LoVo (cell line): ENCODE measurements at regions not wholly inside any gene's neighbourhood (a gene's known extent, or its start where the extent isn't known, plus 50 kb on each side); places are given as distances from the start of the nearest gene placed in this dataset.
A peak's percentile ranks its signal among the peaks of the same experiment; 100 is the strongest.

Experiments used
- DNase-seq: peaks from one replicate; pipeline ENCODE4 v3.0.0-alpha.2; 2016; ENCODE audit warnings: low spot score

DNA sequence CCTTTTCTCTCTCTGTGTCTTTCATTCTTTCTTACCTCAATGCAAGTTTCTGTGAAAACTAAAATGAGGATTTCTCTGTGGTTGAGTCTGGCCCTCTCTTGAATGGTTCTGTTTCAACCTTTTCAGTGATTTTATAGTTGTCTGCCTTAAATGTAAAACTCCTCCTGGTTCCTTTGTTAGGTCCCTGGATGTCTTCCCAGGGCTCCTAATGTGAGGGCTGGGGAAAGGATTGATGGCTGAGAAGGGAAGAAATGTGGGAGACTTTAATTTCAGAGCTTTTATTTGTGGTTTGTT lies 90.6 kb upstream of the GRM7 start:
- no peak for DNase-seq

DNA sequence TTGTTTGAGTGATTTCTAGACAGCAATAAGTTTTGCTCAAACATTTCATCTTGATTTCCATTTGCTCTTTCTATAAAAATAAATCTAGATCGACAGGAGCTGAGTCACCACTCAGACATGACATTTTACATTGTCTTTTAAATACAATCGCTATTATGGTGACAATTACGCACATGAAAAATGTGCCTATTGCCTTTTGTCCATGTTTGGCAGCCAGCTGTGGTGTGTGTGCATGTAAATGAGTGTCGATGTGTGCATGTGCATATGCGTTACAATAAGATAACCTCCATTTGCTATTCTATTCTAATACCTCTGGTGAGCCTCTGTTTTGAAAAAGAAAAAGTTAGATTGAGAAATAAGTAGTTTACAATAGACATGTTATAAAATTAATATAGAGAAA lies 89.7 kb upstream of the GRM7 start:
- no peak for DNase-seq

- DNase-seq, result no peak
Measured at GRCh38 chr3:6779140-6779539, 81.8 kb upstream of the GRM7 start.

- DNase-seq, result no peak
Measured at GRCh38 chr3:6781092-6781491, 79.8 kb upstream of the GRM7 start.

GRCh38 chr3:6785726-6786125 lies 75.2 kb upstream of the GRM7 start:
- no peak for DNase-seq

GRCh38 chr3:6791161-6791560 lies 69.8 kb upstream of the GRM7 start:
- no peak for DNase-seq

DNA sequence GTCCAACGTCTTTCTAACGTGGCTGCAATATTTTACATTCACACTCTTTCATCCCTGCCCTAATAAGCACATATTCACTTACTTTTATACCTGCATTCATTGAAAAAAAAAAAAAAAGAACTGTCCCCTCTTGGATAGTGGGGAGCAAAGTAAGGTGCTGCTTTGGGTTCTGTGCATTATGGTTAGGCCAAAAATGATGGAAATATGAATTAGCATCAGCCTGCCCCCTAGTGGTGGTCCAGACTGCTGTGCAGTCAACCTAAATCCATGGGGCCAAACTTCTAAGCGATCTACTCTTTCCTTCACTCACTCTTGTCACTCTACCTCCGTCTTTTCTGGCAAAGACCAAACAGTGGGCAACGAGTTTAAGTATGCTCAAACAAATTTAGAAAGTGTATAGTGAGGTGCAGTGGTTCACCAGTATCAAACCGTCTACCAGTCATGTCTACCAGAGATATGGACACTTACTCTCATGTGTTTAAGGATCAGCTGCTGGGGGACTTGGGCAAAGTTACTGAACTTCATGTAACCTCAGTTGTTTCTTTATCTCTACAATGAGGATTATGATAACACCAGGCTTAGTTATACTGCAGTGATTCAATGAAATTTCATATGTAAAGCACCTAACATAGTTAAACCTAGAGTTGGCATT lies 61.5 kb upstream of the GRM7 start:
- peak; percentile 22 for DNase-seq

DNA sequence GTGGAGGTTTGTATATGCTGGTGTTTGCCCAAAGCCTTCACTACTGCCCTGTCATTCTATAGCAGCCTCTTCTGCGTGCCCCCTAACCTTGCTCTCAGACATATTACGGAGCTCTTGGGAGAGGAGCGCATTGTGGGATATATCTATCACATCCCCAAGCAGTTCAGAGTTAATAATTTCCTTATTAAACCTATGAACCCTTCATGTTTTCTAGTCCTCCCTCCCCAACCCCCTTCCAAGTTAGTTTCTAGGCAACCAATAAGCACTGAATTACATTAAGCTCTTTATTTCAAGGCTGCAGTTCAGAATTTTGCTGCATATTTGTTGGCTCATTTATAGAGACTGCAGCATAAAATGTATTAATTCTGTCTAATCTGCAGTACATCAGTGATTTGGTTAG lies 57.3 kb upstream of the GRM7 start:
- DNase-seq, result no peak

GRCh38 chr3:6805236-6805635 lies 55.7 kb upstream of the GRM7 start:
- no peak for DNase-seq

DNA sequence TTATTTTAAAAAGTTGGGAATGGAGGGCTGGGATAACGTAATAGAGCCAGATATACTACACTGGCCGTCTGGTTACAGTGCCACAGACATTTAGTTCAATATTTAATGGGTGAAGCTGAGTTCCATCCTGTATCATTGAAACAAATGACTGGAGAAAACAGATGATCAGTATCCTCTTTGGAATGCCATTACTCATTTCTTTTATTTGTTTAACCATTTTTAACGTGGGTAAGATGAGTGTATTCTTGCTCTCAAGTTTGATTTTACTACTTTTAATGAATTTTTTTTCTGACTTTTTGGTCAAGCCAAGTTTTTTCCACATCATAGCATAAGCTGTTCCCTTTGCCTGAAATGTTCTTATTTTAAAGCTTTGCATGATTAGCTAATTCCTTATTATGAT lies 53.9 kb upstream of the GRM7 start:
- DNase-seq, result no peak

DNA sequence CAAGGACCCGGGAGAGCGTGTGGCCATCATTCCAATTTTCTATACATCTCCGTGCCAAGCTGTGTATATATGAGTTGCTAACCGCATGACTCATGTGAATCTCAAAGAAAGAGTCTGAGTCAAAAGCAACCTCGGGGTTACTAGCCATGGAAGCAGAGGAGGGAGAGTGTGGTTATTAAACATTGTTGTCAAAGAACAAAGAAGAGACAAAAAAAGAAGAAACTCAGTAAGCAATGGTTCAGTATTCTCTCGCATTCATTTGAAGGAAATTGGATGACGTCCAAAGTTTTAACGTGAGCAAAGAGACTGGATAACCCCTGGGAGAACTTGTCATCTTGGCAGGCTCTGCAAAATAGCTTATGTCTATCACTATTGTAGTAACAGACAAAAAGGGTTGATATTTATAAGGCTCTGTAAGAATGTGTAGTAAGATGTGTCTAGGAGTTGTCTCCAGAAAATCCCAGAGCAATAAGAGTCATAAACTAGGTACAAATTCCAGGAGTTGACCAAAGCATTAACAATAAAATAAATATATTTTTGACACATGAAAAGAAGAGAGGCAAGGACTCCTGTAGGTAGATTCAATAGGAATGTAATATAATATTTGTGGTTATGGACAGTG lies 52.8 kb upstream of the GRM7 start:
- no peak for DNase-seq

- no peak for DNase-seq
Measured at GRCh38 chr3:6809349-6809748, 51.6 kb upstream of the GRM7 start.
